GM19238 (cell line): ENCODE measurements at regions not wholly inside any gene's neighbourhood (a gene's known extent, or its start where the extent isn't known, plus 50 kb on each side); places are given as distances from the start of the nearest gene placed in this dataset.
"Not testable (repeated sequence)": the region's sequence is repeated elsewhere in the genome, so short reads cannot be mapped to it uniquely, and the experiment has no call there.

ENCODE experiments used
- DNase-seq: peaks from one replicate; pipeline ENCODE4 v3.0.0; 2011; ENCODE audit warnings: low spot score; ENCODE audit not compliant: insufficient read length

DNA sequence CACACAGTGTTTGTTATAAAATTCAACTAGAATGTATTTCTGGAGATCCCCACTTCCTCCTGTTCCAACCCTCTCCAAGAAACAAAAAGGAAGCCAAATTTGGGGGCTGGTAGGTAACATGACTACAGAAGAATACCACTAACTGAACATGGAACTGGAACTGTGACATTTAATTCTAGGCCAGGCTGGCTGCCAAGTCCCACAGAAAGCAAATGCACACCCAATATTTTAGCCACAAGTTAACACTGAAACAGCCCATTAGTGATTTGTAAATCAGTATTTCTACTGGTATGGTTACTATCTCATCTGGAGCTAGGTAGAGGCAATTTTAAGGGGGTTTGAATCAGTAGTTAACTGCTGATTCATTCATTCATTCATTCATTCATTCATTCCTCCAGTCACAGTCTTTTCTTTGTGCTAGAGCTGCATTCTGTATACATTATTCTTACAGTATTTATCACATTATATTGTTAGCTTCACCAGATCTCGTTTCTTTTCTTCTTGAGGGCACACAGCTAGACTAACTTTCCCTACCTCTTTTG, 131.7 kb upstream of the GDNF start:
- DNase-seq = no peak

DNA sequence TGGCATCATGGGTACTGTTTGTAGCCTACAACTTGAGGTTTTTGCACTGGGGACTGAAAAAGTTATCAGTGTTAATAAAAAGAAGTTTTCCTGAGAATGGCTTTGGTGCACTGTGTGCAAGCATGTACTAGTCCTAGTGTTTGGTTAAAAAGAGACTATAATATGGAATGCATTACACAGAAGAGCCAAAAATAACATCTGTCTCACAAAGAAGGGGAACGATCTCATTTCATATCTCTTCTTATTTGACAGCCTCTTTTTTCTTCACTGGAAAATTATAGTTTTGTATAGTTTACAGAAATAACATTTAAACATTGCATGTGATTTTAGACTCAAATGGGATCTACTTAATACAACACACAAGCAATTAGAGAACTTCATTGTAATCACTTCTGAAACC, 127.0 kb upstream of the GDNF start:
- no peak for DNase-seq

DNA sequence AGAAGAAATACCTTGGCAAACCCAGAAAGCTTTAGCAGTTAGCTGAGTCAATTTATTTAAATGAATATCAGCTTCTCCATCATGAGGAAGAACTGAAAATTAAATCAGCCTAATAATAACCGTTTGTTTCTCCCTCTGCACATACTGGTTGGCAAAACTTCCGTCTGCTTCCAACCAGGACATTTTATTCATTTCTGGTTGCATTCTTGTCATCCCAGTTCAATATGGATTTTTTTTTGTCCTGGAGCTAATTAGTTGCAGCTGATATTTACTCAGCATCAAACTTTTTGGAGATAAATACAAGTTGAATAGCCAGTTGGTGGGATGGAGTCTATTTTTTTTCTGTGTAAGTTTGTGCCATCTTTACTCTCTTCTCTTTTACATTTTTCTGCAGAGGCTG, 126.5 kb upstream of the GDNF start:
- no peak for DNase-seq

DNA sequence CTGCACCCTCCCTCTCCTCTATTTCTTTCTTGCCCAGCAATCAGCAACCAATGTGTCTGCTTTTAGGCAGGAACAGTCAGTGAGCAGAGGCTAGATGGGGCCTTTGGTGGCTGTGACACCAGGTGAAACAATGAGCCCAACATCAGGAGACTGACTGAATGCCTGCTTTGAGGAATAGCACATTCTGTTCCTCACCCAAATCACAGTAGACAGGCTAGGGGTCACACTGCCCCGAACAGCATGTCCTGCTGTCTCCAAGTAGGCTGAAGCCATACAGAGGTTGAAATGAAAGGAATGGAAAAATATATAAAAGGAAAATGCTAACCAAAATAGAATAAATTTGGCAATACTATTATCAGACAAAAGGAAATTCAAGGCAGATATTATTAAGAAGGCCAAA, 122.5 kb upstream of the GDNF start:
- DNase-seq = no peak

DNA sequence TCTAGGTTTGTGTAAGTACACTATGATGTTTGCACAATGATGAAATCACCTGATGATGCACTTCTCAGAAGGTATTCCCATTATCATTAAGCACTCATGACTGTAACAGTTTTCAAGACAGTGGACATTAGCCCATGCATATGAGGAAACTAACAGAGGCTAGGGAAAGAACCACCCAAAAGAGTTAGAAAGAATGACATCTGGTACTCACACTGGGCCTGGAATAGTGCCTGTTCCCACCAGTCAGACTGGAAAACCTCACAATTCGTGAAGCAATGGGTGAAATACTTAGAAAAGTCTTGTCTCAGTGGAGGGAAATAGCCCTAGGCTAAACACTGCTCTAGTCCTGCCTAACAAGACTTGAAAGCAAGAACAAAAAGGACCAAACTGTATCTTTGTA, 117.4 kb upstream of the GDNF start:
- DNase-seq = no peak

DNA sequence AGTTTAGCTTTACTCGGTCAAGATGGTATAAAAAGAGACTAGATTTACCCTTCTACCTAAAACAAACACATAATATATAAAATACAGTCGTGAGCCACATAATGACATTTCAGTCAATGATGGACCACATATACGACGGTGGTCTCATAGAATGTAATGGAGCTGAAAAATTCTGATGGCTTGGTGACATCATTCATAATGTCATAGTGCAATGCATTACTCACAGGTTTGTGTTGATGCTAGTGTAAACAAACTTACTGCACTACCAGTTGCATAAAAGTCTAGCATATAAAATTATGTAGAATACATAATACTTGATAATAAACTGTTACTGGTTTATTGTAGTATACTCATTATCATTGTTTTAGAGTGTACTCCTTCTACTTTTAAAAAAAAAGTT, 115.9 kb upstream of the GDNF start:
- no peak for DNase-seq

DNA sequence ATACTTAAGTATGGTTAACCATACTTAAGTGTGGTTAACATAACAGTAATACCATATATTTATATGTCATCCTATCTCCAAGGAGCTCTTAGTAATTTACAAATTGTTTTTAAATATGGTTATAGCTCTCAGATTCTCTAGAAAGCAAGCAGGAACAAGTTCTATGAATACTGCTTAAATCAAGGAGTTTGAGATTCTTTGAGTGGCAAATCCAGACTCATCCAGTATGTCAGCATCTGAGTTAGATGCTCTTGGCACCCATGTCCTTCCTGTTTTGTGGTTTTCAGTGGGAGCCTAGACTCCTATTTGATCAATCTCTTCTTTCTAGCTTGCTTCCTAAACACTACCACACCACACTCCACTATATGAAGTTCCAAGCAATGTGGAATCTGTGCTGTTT, 114.7 kb upstream of the GDNF start:
- no peak for DNase-seq

DNA sequence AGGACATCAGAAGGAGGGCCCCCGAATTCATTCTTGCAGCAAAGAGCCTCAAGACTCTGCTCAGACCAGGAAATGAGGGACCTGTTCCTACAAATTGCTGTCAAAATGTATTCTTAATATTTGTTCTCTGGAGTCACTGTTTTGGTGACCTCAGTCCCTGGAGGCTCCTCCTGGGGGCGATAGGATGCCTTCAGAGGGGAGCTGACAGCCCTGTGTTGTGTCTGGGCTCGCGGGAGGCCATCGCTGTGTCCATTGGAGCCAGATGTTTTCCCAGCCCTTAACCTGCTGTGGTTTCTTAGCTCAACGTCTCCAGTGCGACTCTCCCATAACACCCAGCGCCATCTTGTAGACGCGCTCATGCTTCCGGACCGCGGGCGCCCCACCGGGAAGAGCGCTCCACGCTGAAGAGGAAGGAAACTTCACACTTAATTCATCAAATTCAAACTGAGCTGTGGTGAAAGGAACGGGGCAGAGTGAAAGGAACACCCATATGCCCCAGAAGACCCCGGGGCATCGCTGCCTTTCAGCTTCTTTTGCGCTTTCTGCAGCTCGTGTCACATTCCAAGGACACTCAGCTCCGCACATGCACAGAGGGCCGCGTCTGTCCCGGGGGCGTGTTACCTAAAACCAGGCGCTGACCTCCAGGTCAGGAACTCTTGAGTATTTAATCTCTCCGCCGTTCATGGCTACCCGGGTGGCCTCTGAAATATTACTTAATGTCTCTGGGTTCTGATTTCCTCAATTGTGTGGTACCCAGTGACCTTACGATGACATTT, 112.3 kb upstream of the GDNF start:
- no peak for DNase-seq

DNA sequence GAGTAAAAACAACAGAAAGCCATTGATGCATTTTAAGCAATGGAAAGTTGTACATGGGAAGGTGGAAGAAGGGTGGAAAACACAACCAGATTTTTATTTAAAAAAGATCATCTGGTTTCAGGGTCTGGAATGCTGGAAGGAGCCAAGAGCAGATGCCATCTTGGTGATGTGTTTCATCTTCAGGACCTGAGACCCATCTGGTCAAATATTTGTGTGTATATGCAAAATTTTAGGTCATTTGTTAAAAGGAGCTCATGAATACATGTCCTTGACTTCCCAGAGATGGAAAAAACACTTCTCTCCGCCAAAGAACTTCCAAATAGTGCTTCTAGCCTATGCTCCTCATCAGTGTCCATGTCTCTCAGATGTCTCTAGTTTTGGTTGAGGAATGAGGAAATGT, 110.6 kb upstream of the GDNF start:
- DNase-seq = no peak

DNA sequence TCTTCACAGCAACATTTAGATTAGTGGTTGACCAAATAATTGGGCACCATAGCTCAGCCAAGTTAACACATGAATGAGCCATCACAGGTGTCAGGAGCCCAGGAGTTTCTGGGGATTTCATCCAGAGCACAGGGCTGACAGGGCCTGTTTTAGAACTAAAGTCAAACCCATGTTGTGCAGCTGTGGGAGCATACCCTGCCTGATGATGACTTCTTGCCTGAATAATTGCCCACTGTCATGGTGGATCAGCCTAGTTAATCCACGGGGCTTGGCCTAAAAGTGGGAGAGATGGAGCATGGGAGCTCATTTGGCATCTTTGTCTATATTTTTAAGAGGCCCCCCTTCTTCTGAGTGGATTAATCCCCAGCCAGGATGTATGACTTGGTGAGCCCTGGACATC, 105.6 kb upstream of the GDNF start:
- no peak for DNase-seq

DNA sequence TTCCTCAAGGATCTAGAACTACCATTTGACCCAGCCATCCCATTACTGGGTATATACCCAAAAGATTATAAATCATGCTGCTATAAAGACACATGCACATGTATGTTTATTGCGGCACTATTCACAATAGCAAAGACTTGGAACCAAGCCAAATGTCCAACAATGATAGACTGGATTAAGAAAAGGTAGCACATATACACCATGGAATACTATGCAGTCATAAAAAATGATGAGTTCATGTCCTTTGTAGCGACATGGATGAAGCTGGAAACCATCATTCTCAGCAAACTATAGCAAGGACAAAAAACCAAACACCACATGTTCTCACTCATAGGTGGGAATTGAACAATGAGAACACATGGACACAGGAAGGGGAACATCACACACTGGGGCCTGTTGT, 103.3 kb upstream of the GDNF start:
- DNase-seq = not testable (repeated sequence)

DNA sequence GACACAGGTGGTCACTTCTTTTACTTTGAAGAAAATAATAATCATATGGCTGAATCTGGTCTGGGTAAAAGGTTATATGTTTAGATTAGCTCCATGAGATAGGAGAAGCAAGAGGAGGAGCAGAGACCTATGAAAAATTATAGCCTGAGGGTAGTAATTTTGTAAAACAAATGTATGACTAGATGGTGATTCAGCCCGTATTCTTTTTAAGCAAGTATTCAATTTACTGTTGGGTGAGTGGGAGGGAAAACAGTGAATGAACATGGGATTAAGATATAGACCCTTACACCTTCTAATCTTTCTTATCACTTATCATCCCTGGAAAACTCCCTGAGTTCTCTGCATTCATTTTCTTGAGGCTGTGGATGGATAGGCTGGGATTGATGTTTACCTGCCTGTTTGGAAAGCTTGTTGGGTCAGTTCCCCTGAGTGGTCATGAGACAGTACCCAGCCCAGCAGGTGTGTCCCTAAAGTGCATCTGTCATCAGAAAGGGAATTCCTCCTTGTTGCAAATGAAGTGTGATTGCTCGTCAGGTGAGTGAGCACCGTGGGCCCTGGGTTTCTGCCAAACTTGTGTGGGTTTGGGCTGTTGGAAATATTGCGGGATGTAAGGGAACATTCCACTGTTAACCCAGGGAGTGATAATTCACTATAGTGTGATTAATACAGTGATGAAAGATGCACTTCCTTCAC, 101.2 kb upstream of the GDNF start:
- DNase-seq = no peak

DNA sequence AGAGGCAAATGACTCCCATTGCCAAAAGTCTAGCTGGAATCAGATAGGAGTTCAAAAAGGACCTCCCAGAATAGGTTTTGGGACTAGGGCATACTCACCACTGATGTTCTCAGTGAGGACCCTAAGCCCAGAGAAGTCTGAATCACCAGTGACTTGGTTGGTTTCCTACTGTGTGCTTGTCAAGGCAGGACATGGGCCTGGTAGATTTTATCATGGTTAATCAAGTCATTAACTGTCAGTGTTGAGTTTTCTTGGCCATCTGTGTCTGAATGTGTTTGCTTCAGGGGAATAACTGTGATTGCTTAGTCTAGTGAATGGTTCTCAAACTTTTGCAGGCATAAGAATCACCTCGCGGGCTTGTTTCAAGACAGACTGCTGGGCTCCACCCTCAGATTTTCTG, 99.0 kb upstream of the GDNF start:
- DNase-seq = no peak

DNA sequence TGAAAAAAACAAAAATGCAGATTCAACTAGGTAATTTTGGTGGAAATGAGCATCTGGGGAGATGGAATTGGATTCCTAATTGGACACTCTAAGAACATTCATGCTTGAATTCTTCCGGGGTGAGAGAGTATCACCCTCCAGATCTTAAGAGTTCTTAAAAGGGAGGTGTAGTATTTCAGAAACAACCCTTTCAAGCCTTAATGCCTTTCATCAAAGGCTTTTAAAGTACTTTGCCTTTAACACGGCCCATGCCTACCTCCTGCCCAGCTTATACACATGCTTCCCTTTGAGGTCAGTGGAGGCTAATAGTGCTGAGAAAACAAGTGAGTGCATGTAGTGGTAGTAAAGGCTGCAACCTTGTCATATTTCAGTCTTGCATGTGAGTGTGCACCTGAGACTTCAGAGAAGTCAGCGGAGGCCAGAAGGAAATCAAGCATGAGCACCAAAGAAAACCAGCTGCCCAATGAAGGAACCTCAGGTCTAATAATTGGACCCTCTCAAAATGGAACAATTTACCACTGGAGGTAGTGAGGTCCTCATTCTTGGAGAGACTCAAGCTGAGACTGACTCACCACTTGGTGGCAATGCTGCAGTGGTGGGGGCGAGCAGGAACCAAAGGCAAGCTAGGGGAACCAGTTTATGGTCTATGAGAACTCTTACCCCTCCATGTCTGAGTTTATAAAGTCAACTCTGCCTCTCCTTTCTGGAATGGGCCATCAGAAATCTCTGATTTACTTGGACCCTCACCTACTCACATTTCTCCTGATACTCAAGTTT, 98.4 kb upstream of the GDNF start:
- no peak for DNase-seq

DNA sequence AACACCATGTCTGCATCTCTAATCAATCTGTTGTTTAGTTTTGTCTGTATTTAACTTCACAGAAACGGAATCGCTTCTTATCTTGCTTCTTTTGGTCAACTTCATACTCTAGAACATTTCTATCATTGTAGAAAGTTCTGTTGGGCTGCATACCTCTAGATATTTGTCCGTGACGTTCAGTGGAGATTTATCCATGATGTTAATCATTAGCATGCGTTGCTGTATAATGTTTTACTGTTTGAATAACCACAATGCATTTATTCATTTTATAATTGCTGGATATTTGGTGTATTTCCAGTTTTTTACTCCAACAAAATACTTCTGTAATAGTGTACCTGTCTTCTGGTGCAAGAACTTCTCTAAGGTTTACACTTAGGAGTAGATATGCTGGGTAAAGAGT, 96.2 kb upstream of the GDNF start:
- no peak for DNase-seq

DNA sequence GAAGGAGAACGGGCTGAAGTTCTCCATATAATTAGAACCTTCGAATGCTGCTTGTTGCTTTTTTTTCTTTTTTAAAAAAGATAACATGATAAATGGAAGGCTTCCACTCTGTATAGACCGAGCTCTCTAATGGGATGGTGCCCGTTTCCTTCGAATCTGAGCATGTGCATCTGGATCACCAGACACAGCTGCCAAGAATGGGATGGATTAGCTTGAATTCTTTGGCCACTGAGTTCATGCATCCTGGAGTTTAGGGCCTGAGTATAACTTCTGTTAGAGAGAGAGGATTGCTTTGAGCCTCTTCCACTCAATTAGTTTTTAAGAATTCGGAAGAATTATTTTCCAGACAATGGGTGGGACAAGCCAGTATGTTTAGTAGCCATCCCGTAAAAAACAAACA, 93.7 kb upstream of the GDNF start:
- DNase-seq = no peak

DNA sequence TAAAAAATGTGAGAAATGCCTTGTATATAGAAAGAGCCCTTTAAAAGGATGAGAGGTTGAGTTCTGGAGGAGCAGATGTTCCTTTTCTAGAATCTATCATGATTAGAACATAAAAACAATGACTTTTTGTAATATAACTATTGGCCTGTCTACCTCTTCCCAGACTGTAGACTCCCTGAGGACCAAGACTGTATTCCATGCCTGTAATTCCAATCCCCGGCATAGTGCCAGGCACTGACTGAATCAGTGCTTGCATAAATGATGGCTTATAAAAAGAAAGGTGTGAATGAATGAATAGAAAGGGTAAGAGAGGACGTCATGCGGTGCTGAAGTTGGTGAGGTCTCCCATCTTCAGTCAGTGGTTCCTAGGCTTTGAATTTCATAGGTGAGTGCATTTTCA, 92.6 kb upstream of the GDNF start:
- DNase-seq = no peak

DNA sequence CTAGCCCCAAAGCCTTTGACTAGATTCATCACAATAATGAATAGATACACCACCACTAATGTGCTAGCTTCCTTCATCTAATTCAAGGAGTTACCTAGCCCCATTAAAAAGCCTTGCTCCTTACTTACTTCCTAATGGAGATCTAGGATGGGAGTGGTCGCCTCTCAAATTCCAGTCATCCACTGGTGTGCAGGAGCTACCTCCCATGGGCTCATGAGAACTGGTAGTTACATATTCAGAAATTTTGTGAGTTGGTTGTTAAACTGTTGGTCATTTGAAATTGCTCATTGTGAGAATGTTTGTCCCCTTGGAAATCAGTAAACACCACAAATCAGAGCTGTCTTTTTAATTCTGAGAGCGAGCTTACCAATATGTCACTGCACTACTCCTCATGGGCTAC, 91.7 kb upstream of the GDNF start:
- DNase-seq = no peak

DNA sequence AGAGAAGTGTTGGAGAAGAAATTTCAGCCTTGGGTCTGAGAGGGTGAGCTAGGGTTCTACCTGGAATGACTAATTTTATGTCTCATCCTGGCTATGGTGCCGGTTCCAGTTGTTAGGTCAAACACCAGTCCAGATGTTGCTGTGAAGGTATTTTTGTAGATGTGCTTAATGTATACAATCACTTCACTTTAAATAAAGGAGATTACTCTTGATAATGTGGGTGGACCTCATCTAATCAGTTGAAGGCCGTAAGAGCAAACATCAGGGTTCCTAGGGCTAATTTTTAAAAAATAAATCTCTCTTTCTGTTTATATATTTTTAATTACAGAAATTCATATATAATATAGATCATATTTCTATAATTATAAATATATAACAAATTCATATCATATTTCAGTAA, 90.5 kb upstream of the GDNF start:
- DNase-seq = no peak

DNA sequence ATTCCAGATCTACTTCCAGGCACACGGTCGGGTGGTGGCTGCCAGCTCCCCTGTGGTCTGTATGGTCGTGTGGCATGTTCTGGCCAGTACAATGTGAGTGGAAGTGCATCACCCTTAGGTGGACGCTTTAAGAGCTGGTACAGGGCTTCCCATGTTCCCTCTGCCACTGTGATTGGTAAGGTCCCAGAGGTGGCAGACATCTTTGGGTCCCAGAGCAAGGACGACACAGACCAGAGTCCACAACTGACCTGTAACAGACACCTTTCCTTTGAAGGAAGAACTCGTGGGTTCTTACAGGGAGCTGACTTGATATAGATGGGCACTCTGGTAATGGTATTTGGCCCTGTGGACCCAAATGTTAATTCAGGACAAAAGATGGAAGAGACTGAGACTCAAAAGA, 90.0 kb upstream of the GDNF start:
- DNase-seq = no peak

DNA sequence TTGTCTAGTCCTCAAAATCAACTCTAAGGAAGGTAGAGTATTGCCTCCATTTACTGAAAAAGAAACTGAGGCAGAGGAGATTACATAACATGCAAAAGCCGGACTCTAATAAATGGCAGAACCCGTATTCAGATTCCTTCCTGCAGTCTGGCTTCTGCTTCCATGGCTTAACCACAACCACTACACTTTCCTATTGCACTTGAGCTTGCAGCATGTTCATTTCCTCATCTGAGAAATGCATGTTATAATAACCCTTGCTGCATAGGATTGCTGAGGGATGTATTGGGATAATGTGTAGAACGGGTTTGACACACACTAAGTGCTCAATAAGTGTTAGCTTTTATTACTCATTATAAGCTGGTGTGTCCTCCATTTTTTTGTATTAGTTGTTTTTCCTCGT, 87.9 kb upstream of the GDNF start:
- not testable (repeated sequence) for DNase-seq

DNA sequence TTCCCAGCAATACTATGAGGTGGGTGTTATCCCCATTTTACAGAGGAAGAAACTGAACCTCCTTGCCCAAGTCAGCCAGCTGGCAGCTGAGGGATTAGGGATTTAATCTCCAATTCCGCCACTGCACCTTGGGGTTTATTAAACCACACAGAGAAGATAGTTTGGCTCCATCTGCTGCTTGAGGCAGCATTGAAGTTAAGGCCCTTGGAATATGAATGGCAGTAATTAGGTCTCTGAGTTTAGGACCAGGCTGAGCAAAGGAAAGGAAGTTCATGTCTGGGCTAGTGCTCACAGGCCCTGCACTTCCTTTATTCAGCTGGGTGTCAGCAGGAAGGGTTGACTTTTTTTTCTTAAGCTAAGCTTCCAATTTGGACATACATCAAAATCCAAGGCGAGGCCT, 86.9 kb upstream of the GDNF start:
- no peak for DNase-seq
